GM20431 (cell line): ENCODE measurements at regions not wholly inside any gene's neighbourhood (a gene's known extent, or its start where the extent isn't known, plus 50 kb on each side); places are given as distances from the start of the nearest gene placed in this dataset.
"Not testable (repeated sequence)": the region's sequence is repeated elsewhere in the genome, so short reads cannot be mapped to it uniquely, and the experiment has no call there.

ENCODE experiments used
- in situ Hi-C: fragments of 300-500 bp; cut with MseI, MboI; formaldehyde crosslinking; loops from one replicate; pipeline ENCODE4 v1.15.0; 2020; ENCODE audit warnings: low sequenced_read_pairs; ENCODE audit not compliant: unreplicated experiment

DNA sequence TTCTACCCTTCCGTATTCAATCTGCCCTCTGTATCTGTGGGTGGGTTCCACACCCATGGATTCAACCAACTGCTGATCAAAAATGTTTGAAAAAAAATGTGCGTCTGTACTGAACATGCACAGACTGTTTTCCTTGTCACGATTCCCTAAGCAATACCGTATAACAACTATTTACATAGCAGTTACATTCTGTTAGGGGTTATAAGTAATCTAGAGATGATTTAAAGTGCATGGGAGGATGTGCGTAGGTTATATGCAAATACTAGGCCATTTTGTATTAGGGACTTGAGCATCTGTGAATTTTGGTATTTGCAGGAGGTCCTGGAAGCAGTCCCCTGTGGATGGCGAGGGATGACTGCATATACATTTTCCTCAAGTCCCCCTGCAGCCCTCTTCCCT lies 486.9 kb downstream of the PREX1 start:
- in situ Hi-C loops = no loop called here

DNA sequence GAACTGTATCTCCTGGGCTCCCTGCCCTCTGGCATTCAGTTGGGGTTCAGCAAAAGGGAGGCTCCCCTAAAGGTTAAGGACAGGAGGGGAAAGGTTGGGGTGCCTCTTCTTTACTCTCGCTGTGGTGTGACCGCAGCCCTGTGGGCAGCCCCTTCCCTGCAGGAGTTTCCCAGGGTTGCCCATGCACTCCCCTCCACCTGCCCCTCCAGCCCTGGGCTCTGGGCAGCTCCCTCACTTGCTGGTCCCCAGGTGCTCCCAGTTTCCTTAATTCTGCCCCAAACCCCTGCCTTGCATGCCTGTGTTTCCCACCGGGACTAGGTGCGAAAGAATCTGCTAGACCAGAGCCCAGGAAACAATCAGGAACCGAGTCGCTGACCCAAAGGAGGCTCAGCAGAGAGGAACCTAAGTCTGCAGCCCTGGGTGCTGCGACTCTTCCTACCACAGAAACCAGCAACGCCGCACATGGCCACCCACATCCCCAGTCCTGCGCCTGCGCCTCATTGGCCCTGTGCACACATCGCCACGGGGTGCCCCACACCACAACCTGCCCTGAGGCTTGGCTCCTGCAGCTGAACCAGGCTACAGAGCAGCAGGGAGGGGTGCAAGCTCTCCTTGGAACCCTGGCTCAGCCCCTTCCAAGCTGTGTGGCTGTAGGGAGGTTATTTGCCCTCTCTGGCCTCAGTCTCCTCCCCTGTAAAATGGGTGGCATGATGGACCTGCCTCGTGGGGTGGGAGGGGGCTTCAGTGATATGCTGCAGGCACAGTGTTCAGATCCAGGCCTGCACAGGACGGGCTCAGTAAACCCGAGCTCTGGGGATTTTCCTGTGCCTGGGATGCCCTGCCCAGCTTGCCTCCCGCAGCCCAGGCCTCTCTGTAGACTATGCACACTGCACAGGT lies 487.6 kb downstream of the PREX1 start:
- in situ Hi-C loops = no loop called here

DNA sequence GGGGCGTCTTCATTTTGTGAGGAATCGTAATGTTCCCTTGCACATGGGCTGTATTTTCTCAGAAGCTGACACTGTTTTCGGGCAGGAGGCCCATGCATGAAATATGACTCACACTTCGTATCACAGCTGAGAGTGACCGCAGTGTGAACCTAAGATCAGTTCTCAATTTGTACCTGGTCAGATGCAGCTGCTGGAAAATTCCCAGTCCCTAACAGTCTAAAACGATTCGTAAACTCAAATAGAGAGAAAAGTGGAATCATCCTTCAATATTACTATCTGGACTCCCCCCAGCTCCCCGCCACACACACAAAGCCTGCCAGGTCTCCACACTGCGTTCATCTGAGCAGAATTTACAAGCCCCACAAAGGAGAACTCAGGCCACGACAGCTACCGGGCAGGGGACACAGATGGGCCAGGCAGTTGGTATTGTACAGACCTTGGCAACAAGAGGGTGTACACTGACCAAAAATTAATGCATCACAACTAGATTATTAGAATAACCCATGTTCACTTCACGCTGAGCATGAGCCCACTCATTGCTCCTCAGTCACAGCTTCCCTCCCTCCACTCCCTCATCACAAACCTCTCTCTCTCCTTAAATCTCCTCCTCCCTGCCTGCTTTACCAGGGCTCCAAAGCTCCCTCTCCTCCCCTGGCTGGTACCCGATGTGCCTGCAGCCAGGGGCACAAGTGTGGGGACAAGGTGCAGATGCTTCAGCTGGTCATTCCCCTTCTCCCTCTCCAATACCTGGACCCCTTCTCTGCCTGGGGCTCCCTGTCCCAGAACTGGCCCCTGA lies 488.4 kb downstream of the PREX1 start:
- in situ Hi-C loops = no loop called here

DNA sequence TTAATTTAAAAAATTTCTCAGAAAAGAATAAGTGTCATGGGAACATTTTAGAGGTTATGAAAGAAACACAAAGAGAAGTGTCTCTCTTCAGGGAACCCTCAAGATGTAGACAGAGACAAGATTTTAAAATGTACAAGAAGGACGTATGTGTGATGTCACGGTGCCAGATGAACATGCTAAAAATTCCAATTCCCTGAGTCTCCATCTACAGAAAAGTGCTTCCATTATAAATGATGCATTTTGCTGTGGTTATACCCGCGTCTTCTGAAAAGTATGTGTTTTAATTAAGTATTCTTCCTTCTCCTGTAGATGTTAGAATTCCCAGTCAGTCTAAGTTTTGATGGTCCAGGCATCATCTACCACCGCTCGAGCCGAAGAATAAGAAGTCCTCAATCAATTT lies 489.1 kb downstream of the PREX1 start:
- in situ Hi-C loops = no loop called here

DNA sequence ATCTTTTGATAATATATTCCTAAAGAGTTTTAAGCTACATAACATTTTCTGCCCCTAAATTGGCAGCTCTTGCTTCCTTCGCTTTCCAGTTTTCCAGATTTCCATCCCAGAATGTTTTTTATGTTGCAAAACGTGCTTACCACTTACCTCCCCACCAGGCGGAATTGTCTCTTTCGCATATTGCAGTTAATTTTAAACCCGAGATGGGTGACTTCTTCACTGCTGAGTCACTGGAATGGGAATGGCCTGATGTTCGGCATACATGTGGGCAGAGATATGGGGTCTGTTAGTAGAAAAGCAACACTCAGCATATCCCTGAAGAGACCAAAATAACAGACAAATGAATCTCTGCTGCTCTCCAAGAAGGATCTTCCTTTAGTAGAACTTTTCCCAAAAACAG lies 491.2 kb downstream of the PREX1 start:
- in situ Hi-C loops = no loop called here

DNA sequence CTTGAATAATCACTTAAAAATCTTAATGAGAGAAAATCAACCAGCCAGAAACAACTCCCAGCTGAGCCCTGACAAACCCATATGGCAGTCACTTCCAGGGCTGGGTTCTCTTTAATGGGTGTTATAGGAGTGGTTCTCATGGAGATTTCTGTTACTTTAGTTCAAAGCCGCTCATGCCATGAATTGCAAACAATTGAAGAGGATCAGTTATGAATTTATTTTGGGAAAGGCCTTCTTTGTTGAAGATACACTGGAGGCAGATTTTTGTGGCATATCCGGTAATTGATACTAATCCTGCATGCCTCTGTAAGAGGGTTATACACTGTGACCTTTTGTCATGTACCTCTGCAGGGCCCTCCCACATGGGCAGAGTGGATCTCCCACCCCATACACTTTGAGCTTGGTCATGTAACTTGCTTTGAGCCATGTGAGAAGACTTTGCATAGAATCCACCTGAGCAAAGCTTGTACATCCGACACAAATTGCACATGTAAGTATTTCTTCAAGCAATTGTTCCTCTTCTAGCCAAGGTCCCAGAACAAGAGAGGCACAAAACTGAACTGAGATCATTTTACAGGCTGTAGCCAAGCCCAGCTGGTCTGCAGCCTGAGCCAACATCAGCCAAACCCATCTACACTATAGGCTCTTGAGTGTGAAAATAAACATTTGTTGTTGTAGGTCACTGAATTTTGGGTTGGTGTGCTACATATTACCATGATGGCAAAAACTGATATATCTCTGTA lies 492.3 kb downstream of the PREX1 start:
- in situ Hi-C loops = no loop called here

DNA sequence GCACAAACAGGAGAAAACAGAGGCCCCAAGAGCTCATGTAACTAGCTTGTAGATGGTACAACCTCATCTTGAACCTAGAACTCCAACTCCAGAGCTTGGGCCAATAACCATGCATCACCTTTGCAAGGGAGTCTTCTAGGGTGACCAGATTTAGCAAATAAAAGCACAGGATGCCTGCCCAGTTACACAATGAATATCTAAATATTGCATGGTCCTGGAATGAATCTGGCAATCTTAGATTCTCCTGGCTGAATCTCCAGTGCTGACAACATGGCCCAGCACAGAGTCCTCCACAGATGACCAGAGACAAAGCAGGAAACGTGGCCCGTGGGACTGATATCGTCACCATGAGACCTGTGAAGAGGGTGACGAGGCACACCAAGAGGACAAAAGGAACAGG lies 494.1 kb downstream of the PREX1 start:
- in situ Hi-C loops = no loop called here

DNA sequence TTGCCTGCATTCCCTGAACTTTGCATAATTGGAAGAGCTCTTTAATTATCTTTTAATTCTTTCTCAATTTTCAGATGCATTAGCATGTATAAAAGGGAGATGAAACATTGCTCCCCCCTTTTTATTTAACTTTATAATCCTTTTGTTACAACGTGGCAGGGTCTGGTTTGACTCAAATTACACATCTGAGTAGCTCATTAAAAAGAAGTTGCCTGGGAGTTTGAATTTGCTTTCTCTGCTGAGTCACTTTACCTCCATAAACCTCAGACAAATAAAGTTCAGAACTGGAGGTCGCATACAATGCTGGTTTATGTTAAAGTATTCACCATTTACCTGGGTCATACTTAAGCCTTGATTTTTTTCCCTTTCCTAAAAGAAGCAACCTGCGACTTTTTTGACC lies 495.2 kb downstream of the PREX1 start:
- in situ Hi-C loops = no loop called here

DNA sequence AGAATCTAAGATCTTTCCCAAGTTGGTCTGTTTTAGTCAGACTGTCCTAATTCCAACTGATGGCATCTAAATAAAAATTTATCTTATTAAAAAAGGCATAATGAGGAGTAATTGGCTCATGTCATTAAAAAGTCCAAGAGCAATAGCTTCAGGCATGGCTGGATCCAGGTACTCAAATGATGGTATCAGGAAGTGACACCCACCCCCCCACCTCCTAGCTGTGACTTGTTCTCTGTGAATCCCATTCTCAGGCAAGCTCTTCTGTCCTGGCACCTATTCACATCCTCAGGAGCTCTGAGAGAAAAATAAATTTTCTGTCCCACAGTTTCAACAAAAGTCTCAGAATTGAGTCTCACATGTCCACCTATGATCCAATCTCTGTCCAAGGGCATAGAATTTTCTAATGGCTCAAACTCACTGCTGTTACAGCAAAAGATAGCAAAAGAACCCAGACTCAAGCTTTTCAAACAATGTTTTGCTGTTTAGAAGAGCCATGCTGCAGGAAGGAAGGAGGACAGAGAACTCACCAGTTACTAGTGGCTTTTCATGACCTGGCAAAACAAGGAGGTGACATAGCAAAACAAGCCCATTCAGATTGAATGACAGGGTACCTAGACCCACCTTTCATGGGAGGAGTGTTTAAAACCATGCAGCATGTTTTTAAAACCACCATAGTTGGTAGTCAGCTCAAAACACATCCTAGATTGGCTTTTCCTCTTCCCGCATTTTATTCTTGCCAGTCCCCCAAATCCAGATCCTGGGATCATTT lies 496.1 kb downstream of the PREX1 start:
- in situ Hi-C loops = no loop called here

DNA sequence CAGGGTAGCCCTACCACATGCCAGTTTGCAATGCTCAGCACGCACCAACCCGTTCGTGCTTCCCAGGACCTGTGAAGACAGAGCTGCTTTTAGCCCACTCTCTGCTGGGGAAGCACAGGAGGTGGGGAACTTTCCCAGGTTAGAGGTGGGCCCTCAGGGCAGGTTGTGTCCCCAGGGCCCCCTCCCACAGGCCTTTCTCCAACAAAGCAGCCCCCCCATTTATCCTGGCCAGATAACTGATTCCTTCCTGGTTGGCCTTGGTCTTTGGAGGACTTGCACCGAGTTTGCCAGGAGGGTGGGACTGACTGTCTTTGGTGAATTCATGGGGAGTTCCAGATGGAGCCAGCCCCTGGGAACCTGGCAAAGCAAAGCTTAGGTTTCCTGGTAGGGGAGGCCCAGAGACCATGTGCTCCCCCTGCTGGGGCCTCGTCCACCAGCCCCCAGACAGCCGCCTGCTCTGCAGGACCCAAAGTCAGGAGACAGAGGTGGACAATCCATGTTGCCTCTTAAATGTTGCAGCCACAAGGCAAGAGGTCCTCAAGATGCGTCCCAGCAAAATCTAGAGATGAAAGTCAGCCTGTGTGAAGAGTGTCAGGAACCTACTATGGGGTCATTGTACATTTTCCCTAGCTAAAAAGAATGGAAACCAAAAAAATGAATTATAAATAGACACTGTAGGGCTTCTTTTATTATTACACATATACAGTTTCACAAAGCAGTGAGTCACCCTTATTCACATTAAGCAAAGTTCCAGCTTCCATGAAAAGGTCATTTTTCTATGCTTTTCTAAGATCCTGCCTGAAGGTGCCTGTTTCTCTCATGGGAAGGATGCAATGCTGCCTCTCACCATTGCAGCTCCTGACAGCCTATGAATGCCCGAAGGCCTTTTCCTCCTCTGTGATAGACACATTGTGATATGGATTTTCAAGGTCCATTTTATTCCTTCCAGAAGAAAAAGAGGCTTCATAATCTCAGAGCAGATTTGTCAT lies 497.8 kb downstream of the PREX1 start:
- in situ Hi-C loops = no loop called here

DNA sequence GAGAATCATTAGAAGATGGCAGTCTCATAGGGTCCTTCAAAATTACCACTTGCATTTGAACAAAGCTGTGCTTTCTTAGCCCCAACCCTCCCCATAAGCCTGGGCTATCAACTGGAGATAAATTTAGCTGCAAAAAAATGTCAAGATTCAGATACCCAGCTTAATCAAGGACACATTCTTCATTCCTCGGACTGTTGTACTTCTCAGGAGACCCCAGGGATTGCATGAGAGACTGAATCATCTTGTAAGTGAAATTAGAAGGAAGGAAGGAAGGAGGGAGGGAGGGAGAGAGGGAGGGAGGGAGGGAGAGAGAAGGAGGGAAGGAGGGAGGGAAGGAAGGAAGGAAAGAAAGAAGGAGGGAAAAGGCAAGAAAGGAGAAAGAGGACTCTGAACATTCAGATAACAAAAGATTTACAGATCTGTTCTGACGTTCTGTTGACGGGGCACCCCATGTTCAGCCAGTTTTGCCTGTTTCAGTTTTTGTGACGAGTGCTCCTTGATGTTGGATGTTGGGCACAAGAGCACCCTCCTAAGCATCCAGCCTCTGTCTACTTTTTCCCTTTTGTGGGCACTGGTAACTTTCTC lies 498.7 kb downstream of the PREX1 start:
- in situ Hi-C loops = no loop called here

DNA sequence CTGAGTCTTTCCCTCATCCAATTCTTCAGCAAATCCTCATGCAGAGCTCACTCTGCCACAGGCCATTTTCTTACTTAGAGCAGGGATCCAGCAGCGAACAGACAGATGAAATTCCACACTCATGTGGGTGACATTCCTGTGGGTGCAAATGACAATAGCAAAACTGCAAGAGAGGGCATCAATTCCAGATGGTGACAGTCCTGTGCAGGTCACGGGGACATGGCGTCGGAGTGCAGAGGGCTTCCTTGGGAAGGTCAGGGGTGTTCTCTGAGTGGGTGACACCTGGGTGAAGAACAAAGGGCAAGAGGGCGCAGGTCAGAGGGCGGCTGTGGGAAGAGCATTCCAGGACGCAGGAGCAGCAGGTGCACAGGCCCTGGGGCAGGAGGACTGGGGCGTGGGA lies 500.0 kb downstream of the PREX1 start:
- in situ Hi-C loops = not testable (repeated sequence)

DNA sequence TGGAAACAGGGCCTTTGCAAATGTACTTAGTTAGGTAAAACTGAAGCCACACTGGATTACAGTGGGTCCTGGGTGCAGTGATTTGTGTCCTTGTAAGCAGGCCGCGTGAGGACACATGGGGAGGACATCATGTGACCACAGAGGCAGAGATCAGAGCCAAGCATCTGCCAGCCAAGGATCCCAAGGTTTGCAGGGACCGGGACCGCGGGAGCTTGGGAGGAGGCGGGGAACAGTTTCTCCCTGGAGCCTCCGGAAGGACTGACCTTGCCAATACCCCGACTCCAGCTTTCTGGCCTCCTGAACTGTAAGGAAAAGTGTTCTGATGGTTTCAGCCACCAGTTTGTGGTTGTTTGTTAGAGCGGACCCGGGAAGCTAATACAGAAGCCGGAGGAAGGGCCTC lies 500.9 kb downstream of the PREX1 start:
- in situ Hi-C loops = no loop called here

DNA sequence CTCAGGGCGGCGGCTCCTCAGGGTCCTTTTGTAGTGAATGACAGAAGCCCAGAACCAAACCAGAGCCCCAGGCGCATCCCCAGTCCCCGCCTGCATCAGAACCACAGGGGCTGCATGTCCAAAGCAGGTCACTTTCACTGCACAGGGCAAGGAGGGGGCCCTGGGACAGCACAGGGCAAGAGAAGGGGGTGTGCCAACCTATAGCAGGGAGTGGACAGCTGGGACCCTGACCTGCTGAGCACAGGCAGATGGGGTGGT lies 501.4 kb downstream of the PREX1 start:
- in situ Hi-C loops = no loop called here

DNA sequence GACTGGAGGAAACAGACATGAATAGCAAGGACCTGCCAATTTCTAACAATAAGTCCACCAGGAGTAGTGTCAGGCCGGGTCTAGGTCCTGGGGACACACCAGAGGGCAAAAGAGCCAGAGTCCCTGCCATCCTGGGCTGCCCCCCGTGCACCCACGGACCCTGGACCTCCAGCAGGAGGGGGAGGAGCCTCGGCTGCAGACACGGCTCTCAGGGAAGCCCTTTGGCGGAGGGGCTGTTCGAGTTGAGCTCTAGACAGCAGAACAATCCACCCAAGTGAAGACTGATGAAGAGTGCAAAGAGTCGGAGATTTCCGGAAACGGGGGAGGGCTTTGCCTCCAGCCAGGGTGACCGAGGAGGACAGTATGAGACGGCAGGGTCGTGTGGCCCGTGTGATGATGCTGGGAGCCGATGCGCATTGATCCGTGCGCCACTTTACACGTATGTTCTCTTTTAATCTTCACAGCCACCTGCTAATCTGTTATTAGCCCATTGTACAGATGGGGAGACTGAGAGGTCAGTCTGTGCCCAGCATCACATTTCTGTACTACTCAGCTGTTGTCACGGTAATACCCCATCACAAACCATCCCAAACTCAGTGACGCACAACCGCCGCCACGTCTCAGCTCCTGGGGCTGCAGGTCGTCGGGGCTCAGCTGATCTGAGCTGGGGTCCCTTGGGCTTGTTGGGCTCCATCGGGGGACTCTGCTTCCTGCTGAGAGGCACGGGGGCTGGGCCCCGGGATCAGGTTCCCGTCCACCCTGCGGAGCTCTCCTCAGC lies 502.0 kb downstream of the PREX1 start:
- in situ Hi-C loops = no loop called here

DNA sequence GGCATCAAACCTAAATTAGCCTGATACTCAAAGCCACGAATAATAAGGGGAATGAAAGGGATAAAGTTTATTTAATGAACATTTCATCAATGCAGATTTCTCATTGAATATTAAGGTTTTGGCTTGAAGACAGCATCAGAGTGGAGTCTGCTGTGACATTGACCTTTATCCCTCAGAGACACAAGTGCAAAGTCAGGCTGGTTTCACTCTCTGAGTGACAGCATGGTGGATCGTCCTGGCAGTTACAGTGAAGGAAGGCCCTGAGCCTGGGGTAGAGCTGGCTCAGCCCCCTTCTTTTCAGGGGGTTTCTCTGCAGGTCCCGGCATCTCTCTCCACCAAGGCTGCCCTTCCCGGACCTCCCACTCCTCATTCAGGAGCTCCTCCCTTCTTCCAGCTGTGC lies 503.1 kb downstream of the PREX1 start:
- in situ Hi-C loops = no loop called here

DNA sequence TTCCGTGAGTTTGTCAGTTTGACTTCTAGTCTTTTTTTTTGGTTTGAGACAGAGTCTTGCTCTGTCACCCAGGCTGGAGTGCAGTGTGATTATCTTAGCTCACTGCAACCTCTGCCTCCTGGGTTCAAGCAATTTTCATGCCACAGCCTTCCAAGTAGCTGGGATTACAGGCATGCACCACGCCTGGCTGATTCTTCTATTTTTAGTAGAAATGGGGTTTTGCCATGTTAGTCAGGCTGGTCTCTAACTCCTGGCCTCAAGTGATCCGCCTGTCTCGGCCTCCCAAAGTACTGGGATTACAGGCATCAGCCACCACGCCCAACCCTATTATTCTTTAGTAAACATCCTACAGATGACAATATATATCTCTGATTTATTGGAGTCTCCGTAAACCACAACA lies 506.5 kb downstream of the PREX1 start:
- in situ Hi-C loops = no loop called here

DNA sequence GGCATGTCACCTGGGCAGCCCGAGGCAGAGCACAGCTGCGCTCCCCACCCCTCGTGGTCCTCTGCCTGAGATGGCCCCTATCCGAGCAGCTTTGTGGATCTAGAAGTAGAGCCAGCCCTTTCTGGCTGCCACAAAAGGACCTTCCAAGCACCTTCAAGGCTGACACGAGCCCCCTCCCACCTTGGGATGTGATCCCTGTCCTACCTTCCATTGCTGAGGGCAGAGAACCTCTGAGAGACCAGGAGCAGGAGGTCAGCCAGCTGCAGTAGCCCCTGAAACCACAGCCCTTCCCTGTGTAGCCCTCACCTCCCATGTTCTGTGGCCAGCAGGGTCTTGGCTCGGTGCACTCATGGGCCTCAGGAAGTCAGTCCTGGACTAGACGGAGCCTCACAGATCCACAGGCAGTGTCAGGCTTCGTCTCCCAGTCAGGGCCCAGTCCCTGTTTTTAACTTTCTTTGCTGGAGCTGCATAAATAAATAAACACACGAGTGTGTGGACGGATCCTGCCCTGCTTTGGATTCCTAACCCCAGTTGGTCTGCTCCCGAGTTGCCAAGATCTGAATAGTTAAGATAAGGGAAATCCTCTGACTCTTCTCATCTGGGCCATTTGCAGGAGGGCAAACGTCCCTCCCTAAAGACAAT lies 507.7 kb downstream of the PREX1 start:
- in situ Hi-C loops = no loop called here
